ENCODE measurements at regions not wholly inside any gene's neighbourhood (a gene's known extent, or its start where the extent isn't known, plus 50 kb on each side); places are given as distances from the start of the nearest gene placed in this dataset.
"Not testable (repeated sequence)": the region's sequence is repeated elsewhere in the genome, so short reads cannot be mapped to it uniquely, and the experiment has no call there.

GRCh38 chr3:98644168-98644567, 50.8 kb upstream of the CPOX start:
- DNase-seq (ENCODE audit: low read depth) = no peak

- DNase-seq (ENCODE audit: low read depth) = no peak
Observed at GRCh38 chr3:98645039-98645438, 51.6 kb upstream of the CPOX start.

- no peak for DNase-seq (ENCODE audit: low read depth)
Observed at GRCh38 chr3:98646680-98647079, 53.3 kb upstream of the CPOX start.

DNA sequence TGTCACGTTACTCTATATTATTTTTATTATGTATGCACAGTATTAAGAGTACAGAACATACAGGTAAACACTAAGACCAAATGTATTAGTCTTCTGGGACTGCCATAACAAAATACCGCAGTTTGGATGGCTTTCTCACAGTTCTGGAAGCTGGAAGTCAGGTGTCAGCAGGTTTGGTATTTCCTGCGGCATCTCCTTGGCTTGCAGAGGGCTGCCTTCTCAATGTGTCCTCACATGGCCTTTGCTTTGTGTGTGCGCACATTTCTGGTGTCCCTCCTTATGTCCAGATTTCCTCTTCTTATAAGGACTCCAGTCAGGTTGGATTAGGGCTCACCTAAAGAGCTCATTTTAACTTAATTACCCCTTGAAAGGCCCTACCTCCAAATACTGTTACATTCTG, 53.8 kb upstream of the CPOX start:
- no peak for DNase-seq (ENCODE audit: low read depth)

- DNase-seq (ENCODE audit: low read depth) = no peak
Observed at GRCh38 chr3:98650971-98651779, 57.8 kb upstream of the CPOX start.

DNA sequence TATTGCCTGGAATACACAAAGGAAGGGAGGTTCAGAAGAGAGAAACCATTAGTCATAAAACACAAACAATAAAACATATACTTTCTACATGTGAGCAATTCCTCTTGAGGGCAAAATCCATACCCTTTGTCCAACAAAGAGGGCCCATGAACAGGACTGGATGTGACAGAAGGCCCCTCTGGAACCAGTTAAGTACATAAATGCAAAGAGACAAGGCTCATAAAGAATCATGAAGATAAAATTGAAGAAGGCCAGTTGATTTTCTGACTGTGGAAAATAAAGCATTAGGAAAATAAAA, 58.3 kb upstream of the CPOX start:
- DNase-seq (ENCODE audit: low read depth) = no peak

- no peak for DNase-seq (ENCODE audit: low read depth)
Observed at GRCh38 chr3:98655666-98656065, 62.3 kb upstream of the CPOX start.

DNA sequence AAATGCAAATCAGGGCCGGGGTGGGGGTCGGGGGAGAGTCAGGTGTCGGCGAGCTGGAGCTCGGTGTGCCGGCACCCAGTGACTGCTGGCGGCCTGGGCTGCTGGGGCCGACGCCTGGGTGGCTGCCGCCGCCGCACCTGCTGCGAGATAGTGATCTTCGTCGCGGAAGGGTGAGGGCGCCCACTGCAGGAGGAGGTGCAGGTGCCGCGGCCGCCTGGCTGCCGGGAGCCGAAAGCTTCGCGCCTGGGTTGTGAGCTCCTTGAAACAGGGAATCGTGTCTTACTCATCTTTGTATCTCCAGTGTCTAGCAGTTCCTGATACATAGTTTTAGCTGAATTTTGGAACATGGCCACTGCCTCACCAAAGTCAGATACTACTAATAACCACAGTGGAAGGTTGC, 64.0 kb upstream of the CPOX start:
- peak; percentile 5 for DNase-seq (ENCODE audit: low read depth)

DNA sequence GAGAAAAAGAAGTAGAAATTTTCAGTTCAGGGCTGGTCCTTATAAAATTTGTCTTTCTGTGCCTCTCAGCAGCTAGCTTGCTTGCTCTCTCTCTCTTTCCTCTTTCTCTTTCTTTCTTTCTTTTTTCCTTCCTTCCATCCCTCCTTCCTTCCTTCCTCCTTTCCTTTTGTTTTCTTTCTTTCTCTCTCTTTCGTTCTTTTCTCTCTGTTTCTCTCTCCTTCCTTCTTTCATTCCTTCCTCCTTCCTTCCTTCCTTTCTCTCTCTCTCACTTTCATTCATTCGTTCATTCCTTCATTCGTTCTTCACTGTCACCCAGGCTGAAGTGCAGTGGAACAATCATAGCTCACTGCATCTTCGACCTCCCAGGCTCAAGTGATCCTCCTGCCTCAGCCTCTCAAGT, 69.3 kb upstream of the CPOX start:
- DNase-seq (ENCODE audit: low read depth) = no peak

- no peak for DNase-seq (ENCODE audit: low read depth)
Observed at GRCh38 chr3:98670020-98670419, 76.6 kb upstream of the CPOX start.

- no peak for DNase-seq (ENCODE audit: low read depth)
Observed at GRCh38 chr3:98679986-98680385, 83.2 kb upstream of the ST3GAL6 start.

DNA sequence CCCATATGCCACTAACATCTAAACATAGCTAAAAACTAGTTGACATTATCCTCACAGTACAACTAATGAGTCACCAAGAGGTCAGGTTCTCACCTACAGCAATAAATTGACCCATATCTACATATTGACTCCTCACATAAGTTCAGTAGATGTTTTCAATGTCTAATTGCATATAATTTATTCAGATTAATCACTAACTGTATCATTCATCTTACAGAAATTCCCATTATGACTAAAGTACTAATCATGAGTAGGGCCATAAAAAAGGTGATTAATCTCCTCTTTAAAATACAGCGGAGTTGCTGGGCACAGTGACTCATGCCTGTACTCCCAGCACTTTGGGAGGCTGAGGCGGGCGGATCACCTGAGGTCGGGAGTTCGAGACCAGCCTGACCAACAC, 82.4 kb upstream of the ST3GAL6 start:
- DNase-seq (ENCODE audit: low read depth) = no peak

DNA sequence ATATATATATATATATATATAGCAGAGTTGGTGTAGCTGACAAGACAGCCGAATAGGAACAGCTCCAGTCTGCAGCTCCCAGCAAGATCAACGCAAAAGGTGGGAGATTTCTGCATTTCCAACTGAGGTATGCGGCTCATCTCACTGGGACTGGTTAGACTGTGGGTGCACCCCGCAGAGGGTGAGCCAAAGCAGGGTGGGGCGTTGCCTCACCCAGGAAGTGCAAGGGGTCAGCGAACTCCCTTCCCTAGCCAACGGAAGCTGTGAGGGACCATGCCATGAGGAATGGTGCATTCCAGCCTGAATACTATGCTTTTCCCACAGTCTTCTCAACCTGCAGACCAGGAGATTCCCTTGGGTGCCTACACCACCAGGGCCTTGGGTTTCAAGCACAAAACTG, 81.7 kb upstream of the ST3GAL6 start:
- DNase-seq (ENCODE audit: low read depth) = no peak

DNA sequence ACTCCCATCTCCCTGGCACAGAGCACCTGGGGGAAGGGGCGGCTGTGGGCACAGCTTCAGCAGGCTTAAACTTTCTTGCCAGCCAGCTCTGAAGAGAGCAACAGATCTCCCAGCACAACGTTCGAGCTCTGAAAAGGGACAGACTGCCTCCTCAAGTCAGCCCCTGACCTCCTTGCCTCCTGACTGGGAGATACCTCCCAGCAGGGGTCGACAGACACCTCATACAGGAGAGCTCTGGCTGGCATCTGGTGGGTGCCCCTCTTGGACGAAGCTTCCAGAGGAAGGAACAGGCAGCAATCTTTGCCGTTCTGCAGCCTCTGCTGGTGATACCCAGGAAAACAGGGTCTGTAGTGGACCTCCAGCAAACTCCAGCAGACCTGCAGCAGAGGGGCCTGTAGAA, 80.7 kb upstream of the ST3GAL6 start:
- not testable (repeated sequence) for DNase-seq (ENCODE audit: low read depth)

DNA sequence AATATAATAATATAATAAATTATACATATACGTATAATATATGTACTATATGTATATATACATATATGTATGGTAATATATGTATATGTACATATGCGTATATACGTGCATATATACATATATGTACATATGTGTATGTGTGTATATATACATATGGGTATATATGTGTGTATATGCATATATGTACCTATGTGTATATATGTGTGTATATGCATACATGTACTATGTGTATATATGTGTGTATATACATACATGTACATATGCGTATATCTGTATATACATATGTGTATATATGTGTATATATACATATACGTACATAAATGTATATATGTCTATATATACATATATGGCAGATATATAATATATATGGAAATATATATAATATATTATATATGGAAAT, 74.8 kb upstream of the ST3GAL6 start:
- DNase-seq (ENCODE audit: low read depth) = no peak

- no peak for DNase-seq (ENCODE audit: low read depth)
Observed at GRCh38 chr3:98690876-98691275, 72.3 kb upstream of the ST3GAL6 start.

DNA sequence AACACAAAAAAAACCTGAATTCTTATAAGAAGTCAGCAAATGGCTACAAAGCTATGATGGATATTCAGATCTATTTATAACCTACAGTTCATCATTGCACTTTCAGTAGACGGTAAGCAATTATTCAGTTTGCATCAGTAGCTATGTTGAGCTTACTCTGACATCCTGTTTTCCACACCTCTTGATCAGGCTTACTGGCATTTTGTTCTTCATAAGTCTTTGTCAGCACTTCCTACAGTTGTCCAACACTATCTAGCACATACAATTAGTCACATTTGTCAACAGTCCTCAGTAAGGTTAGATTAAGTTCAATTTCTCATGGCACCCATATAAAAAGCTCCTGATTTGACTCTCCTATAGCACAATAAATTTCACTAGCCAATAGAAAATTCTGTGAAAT, 71.2 kb upstream of the ST3GAL6 start:
- no peak for DNase-seq (ENCODE audit: low read depth)

DNA sequence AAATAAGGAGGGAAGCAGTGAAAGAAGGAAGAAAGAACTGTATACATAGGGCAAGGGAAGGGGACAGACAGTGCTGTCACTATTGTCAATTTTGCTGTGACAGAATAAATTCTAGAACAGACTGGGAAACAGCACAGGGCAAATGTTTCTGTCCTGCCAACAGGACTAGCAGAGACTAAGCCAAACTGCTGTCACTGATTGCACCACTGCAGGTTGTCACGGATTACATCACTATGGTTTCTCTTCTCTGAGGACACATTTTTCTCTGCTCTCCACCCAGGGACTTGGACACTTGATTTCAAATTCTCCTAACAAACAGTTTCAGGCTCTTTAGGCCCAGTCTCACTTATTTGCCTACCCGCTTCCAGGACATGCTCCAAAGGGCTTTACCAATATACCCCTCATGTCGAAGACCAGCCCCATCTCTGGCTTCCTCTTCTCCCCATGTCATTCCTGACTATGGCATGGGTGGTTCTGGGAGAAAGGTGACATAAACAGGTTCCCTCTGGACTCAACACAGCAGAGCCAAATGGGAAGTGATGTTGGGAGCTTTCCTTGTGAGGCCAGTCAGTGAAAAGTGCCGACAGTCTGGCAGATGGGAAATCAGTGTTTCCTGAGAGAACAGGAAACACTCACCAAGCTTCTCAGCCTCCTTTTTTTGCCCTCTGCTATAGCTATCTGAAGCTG, 70.2 kb upstream of the ST3GAL6 start:
- DNase-seq (ENCODE audit: low read depth) = no peak

- DNase-seq (ENCODE audit: low read depth) = no peak
Observed at GRCh38 chr3:98695796-98696195, 67.3 kb upstream of the ST3GAL6 start.

DNA sequence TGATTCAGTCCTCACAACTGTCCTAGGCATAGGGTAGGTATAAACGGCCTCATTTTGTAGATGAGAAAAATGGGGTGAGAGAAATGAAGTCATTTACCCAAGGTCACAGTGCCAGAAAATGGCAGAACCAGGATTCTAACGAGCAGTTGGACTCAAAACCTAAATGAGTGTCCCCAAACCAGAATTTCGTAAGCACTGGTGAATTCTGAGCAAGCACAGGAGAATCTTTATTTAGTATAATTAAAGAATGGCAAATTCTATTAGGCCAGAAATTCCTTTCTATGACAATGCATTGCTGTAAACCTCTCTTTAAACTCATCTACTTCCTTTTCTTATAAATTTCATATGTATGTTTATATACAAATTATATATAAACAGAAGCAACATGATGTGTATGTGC, 66.8 kb upstream of the ST3GAL6 start:
- DNase-seq (ENCODE audit: low read depth) = not testable (repeated sequence)

DNA sequence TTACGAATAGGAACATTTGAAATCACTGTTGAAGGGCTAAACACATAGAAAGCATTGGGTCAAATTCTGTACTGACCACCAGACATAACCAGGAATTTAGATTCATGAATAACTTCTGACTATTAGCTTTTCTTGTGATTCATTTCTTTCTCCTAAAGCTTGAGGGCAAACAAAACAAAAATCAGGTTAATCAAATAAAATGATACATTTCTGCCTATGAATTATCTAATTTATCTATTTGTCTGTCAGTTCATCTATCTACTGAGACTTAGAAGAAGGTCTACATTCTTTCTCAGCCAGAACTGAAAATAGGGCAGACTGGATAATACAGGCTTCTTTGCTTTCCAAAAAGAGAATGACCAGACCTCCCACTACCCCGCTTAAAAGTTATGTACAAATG, 65.9 kb upstream of the ST3GAL6 start:
- DNase-seq (ENCODE audit: low read depth) = no peak

DNA sequence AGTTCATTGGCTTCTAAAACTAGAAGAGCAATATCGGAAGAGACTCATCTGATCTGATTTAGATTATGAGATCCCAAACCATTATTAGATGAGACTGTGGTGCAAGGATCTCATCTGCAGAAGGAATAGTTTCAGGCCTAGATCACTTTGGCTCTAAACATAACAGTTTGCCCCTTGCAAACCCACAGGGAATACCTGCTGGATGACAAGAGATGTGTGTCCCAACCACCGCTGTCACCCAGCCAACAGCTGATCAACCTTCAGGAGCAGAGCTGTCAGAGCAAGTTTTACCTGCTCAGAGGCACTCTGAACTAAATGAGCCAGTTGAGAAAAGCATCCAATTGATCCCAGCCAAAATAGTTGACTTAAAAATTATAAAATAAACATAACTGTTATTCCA, 64.0 kb upstream of the ST3GAL6 start:
- no peak for DNase-seq (ENCODE audit: low read depth)

DNA sequence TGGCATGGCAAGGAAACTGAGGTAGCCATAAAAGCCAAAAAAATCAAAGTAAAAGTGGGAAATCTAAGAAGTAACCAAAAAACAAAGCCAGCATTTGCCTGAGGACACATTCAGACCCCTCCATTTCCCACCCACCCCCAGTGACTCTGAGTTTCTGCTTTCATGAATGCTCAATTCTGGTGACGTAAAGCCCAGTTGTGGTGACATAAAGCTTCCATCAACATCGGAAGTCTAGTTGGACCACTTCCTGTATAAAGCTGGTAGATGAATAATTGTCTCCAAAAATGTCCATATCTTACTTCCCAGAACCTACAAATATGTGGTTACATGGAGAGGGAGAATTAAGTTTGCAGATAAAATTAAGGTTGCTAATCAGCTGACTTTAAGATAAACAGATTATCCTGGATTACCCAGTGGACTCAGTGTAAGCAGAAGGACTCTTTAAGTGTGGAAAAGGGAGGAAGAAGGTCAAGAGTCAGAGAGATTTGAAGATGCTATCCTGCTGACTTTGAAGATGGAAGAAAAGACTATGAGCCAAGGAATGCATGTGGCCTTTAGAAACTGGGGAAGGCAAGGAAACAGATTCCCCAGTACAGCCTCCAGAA, 62.0 kb upstream of the ST3GAL6 start:
- no peak for DNase-seq (ENCODE audit: low read depth)

DNA sequence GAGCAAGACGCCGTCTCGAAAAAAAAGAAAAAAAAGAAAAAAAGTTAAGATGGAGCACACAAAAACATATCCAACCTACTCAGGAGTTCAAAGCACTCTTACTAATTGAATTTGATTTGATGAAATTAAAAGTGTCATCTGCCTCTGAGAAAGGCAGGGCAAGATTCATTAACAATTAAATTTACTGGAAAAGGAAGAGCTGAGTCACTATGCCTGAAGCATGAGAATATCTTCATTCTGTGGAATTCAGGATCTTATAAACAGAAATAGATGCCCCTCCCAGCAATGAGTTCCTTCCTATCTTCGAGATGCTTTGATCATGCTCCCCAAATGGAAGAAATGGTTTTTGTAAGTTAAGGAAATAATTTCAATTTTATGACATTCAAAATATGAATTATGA, 61.0 kb upstream of the ST3GAL6 start:
- no peak for DNase-seq (ENCODE audit: low read depth)
